ENCODE measurements at regions not wholly inside any gene's neighbourhood (a gene's known extent, or its start where the extent isn't known, plus 50 kb on each side); places are given as distances from the start of the nearest gene placed in this dataset.
"Not testable (repeated sequence)": the region's sequence is repeated elsewhere in the genome, so short reads cannot be mapped to it uniquely, and the experiment has no call there.

GRCh38 chr12:83323866-83324265 lies 637.2 kb downstream of the TMTC2 start:
- ATAC-seq: no peak
- no peak for DNase-seq (ENCODE audit: low spot score)

- DNase-seq (ENCODE audit: low spot score): no peak
- no peak for ATAC-seq
Observed at GRCh38 chr12:83322809-83323208, 636.1 kb downstream of the TMTC2 start.

- ATAC-seq (no peak), DNase-seq (ENCODE audit: low spot score) (no peak)
Observed at GRCh38 chr12:83321971-83322370, 635.3 kb downstream of the TMTC2 start.

GRCh38 chr12:83320350-83320749 lies 633.6 kb downstream of the TMTC2 start:
- ATAC-seq (no peak), DNase-seq (ENCODE audit: low spot score) (no peak)

- DNase-seq (ENCODE audit: low spot score): no peak
- ATAC-seq: no peak
Observed at GRCh38 chr12:83318386-83319098, 631.8 kb downstream of the TMTC2 start.

GRCh38 chr12:83317595-83317994 lies 630.9 kb downstream of the TMTC2 start:
- DNase-seq (ENCODE audit: low spot score) (no peak), ATAC-seq (no peak)

GRCh38 chr12:83313827-83314226 lies 627.1 kb downstream of the TMTC2 start:
- ATAC-seq (no peak), DNase-seq (ENCODE audit: low spot score) (no peak)

GRCh38 chr12:83313322-83313721 lies 626.6 kb downstream of the TMTC2 start:
- DNase-seq (ENCODE audit: low spot score) (no peak), ATAC-seq (no peak)

GRCh38 chr12:83276904-83277303 lies 590.2 kb downstream of the TMTC2 start:
- no peak for ATAC-seq

GRCh38 chr12:83271201-83271600 lies 584.5 kb downstream of the TMTC2 start:
- ATAC-seq: no peak
- DNase-seq (ENCODE audit: low spot score): no peak

More at GRCh38 chr12:83276904-83277303, 590.2 kb downstream of the TMTC2 start:
- DNase-seq (ENCODE audit: low spot score): no peak

GRCh38 chr12:83265808-83266207 lies 579.1 kb downstream of the TMTC2 start:
- DNase-seq (ENCODE audit: low spot score): no peak
- no peak for ATAC-seq

GRCh38 chr12:83261998-83262397 lies 575.3 kb downstream of the TMTC2 start:
- DNase-seq (ENCODE audit: low spot score) (no peak), ATAC-seq (no peak)

GRCh38 chr12:83260126-83260525 lies 573.4 kb downstream of the TMTC2 start:
- DNase-seq (ENCODE audit: low spot score); ATAC-seq: not testable (repeated sequence)

- DNase-seq (ENCODE audit: low spot score): no peak
- no peak for ATAC-seq
Observed at GRCh38 chr12:83257726-83258125, 571.0 kb downstream of the TMTC2 start.

- ATAC-seq (no peak), DNase-seq (ENCODE audit: low spot score) (no peak)
Observed at GRCh38 chr12:83256562-83256961, 569.9 kb downstream of the TMTC2 start.

GRCh38 chr12:83250866-83251265 lies 564.2 kb downstream of the TMTC2 start:
- no peak for ATAC-seq

GRCh38 chr12:83245156-83245555 lies 558.5 kb downstream of the TMTC2 start:
- ATAC-seq (no peak), DNase-seq (ENCODE audit: low spot score) (no peak)

More at GRCh38 chr12:83250866-83251265, 564.2 kb downstream of the TMTC2 start:
- DNase-seq (ENCODE audit: low spot score): no peak

- ATAC-seq (no peak), DNase-seq (ENCODE audit: low spot score) (no peak)
Observed at GRCh38 chr12:83244001-83244400, 557.3 kb downstream of the TMTC2 start.

- not testable (repeated sequence) for ATAC-seq; DNase-seq (ENCODE audit: low spot score)
Observed at GRCh38 chr12:83233987-83234386, 547.3 kb downstream of the TMTC2 start.

- not testable (repeated sequence) for DNase-seq (ENCODE audit: low spot score); ATAC-seq
Observed at GRCh38 chr12:83226960-83227359, 540.3 kb downstream of the TMTC2 start.

GRCh38 chr12:83225806-83226205 lies 539.1 kb downstream of the TMTC2 start:
- DNase-seq (ENCODE audit: low spot score) (no peak), ATAC-seq (no peak)

GRCh38 chr12:83224012-83224411 lies 537.3 kb downstream of the TMTC2 start:
- ATAC-seq (no peak), DNase-seq (ENCODE audit: low spot score) (no peak)

- ATAC-seq (no peak), DNase-seq (ENCODE audit: low spot score) (no peak)
Observed at GRCh38 chr12:83220774-83221173, 534.1 kb downstream of the TMTC2 start.
